Liver (tissue), 8 donors: ENCODE measurements at regions not wholly inside any gene's neighbourhood (a gene's known extent, or its start where the extent isn't known, plus 50 kb on each side); places are given as distances from the start of the nearest gene placed in this dataset.

Experiments
- DNase-seq: peaks from one replicate; pipeline ENCODE4 v3.0.0-alpha.2; 2017; ENCODE audit warnings: low spot score
- H3K27ac ChIP-seq, 2 donors: one replicate each; pipeline ENCODE4 v1.7.0; 2013; ENCODE audit warnings: inconsistent platforms in 2 of 2, low read length in 2 of 2, control low read depth in 1 of 2, low read depth in 1 of 2, mild to moderate bottlenecking in 1 of 2
- H3K27me3 ChIP-seq, 4 donors: one replicate each; pipeline versions ENCODE4 v1.6.1 to v1.7.0; 2013; ENCODE audit warnings: low read length in 3 of 4, inconsistent platforms in 1 of 4, mild to moderate bottlenecking in 1 of 4, moderate library complexity in 1 of 4; ENCODE audit not compliant: control insufficient read depth in 4 of 4, insufficient read depth in 4 of 4
- H3K36me3 ChIP-seq, 4 donors: one replicate each; pipeline versions ENCODE4 v1.6.1 to v1.7.0; 2013; ENCODE audit warnings: low read length in 3 of 4, mild to moderate bottlenecking in 3 of 4, low read depth in 1 of 4, moderate library complexity in 1 of 4; ENCODE audit not compliant: control insufficient read depth in 4 of 4, insufficient read depth in 3 of 4
- H3K4me1 ChIP-seq, 4 donors: one replicate each; pipeline versions ENCODE4 v1.6.1 to v1.7.0; 2013; ENCODE audit warnings: low read length in 3 of 4, mild to moderate bottlenecking in 3 of 4, moderate library complexity in 1 of 4; ENCODE audit not compliant: control insufficient read depth in 4 of 4, insufficient read depth in 4 of 4
- H3K4me3 ChIP-seq, 3 donors: one replicate each; pipeline versions ENCODE4 v1.6.1 to v1.7.0; 2013; ENCODE audit warnings: low read length in 3 of 3, control low read depth in 1 of 3, low read depth in 1 of 3, mild to moderate bottlenecking in 1 of 3
- H3K9ac ChIP-seq, 2 donors: one replicate each; pipeline ENCODE4 v1.7.0; 2013; ENCODE audit warnings: low read length in 2 of 2, mild to moderate bottlenecking in 2 of 2, moderate library complexity in 2 of 2, control low read depth in 1 of 2, low read depth in 1 of 2
- H3K9me3 ChIP-seq, 4 donors: one replicate each; pipeline versions ENCODE4 v1.6.1 to v1.7.0; 2013; ENCODE audit warnings: low read length in 3 of 4; ENCODE audit not compliant: control insufficient read depth in 4 of 4
- EGR1 ChIP-seq, 2 donors: IDR thresholded peaks; 2 replicates each; pipeline ENCODE4 v1.6.1; 2016 to 2018; ENCODE audit warnings: antibody characterized with exemption in 2 of 2, low read depth in 2 of 2
- FOXA1 ChIP-seq: IDR thresholded peaks from 2 replicates; pipeline ENCODE4 v1.6.1; 2016; ENCODE audit warnings: antibody characterized with exemption
- FOXA2 ChIP-seq: IDR thresholded peaks from 2 replicates; pipeline ENCODE4 v1.6.1; 2016; ENCODE audit warnings: antibody characterized with exemption
- GABPA ChIP-seq, 2 donors: IDR thresholded peaks in 1 of 2; conservative IDR thresholded peaks in 1 of 2; 2 replicates each; pipeline ENCODE4 v1.6.1; 2016; ENCODE audit warnings: antibody characterized with exemption in 2 of 2, mild to moderate bottlenecking in 1 of 2, moderate library complexity in 1 of 2
- HNF4A ChIP-seq, 2 donors: conservative IDR thresholded peaks; 2 replicates each; pipeline ENCODE4 v1.6.1; 2016; ENCODE audit warnings: antibody characterized with exemption in 2 of 2, mild to moderate bottlenecking in 2 of 2
- HNF4G ChIP-seq: IDR thresholded peaks from 2 replicates; pipeline ENCODE4 v1.6.1; 2016; ENCODE audit warnings: antibody characterized with exemption
- JUND ChIP-seq, 2 donors: IDR thresholded peaks; 2 replicates each; pipeline ENCODE4 v1.6.1; 2016; ENCODE audit warnings: antibody characterized with exemption in 2 of 2
- NR2F2 ChIP-seq: IDR thresholded peaks from 2 replicates; pipeline ENCODE4 v1.6.1; 2016; ENCODE audit warnings: antibody characterized with exemption
- RAD21 ChIP-seq, 2 donors: IDR thresholded peaks; 2 replicates each; pipeline ENCODE4 v1.6.1; 2016; ENCODE audit warnings: antibody characterized with exemption in 2 of 2, mild to moderate bottlenecking in 2 of 2
- RXRA ChIP-seq, 2 donors: IDR thresholded peaks; 2 replicates each; pipeline ENCODE4 v1.6.1; 2017 to 2018; ENCODE audit warnings: antibody characterized with exemption in 2 of 2, mild to moderate bottlenecking in 1 of 2
- SP1 ChIP-seq: IDR thresholded peaks from 2 replicates; pipeline ENCODE4 v1.6.1; 2018; ENCODE audit warnings: antibody characterized with exemption, mild to moderate bottlenecking
- TAF1 ChIP-seq: conservative IDR thresholded peaks from 2 replicates; pipeline ENCODE4 v1.6.1; 2016; ENCODE audit warnings: antibody characterized with exemption, mild to moderate bottlenecking
- YY1 ChIP-seq: IDR thresholded peaks from 2 replicates; pipeline ENCODE4 v1.6.1; 2016; ENCODE audit warnings: antibody characterized with exemption, mild to moderate bottlenecking
- WGBS: extraction: QIAGEN DNeasy Blood & Tissue Kit; methylation state at CpG from one replicate; pipeline ENCODE4 v1.1.7; 2013; 5-methylcytosine and 5-hydroxymethylcytosine counted together
- TF ChIP-seq, protein P1 (sequence below): IDR thresholded peaks from 2 replicates; pipeline ENCODE4 v1.6.1; 2016; ENCODE audit warnings: antibody characterized with exemption
- TF ChIP-seq, protein P2 (sequence below): IDR thresholded peaks from 2 replicates; pipeline ENCODE4 v1.6.1; 2016; ENCODE audit warnings: antibody characterized with exemption
- TF ChIP-seq, protein P3 (sequence below): IDR thresholded peaks from 2 replicates; pipeline ENCODE4 v1.6.1; 2016; ENCODE audit warnings: antibody characterized with exemption
- TF ChIP-seq, protein P4 (sequence below): fragments of 150-350 bp; IDR thresholded peaks from 2 replicates; pipeline ENCODE4 v1.5.1; 2017; ENCODE audit warnings: improper control_type of control experiment, low read depth, low read length; ENCODE audit not compliant: missing input control
- TF ChIP-seq, protein P5 (sequence below): IDR thresholded peaks from 2 replicates; pipeline ENCODE4 v1.6.1; 2016; ENCODE audit warnings: antibody characterized with exemption, mild to moderate bottlenecking
- donor health status: healthy.
- donor health status: healthy.
- donor health status: healthy.
- donor health status: healthy.
- donor health status: healthy.

DNA sequence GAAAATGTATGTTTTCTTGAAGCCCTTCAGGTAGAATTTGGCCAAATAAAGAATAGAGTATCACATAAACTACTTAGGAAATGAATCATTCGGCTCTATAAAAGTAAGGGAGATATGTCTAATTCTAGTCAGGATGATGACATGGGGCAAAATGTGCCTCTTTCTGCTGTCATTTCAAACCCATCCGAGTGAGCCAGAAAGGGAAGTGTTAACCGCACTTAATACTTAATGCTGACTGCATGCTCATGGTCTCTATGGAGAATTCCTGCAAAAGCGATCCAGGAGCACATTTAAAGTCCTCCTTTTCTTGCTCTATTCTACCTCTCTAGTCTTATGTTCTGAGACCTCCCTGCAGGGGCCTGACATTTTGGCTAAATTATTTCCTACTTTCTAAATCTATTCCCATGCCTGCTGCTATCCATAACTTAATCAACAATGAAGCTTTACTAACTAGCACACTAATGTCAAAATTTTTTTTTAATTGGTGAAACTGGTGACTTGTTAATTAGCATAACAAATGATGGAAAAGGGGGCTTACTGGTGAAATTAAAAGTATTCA lies 127.4 kb downstream of the CDC42EP3 start:
- Histone ChIP-seq H3K4me3 (no peak overlapping the region), H3K27ac (no peak overlapping the region), H3K4me1 (peaks cover 0 to 9% (median 4%) of the 10 kb centered on the region in 4 donors), H3K9me3 (no peaks in the 10 kb centered on the region), H3K9ac (no peak overlapping the region), H3K27me3 (no peaks in the 10 kb centered on the region), H3K36me3 (no peaks in the 10 kb centered on the region)
- DNase-seq: no peak
- WGBS: 86% methylated on average over 4 of the region's 4 CpGs
- TF ChIP-seq, protein P1, sequence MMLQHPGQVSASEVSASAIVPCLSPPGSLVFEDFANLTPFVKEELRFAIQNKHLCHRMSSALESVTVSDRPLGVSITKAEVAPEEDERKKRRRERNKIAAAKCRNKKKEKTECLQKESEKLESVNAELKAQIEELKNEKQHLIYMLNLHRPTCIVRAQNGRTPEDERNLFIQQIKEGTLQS: no peak
- TF ChIP-seq SP1: no peak
- TF ChIP-seq YY1: no peak
- no peak for TF ChIP-seq TAF1

DNA sequence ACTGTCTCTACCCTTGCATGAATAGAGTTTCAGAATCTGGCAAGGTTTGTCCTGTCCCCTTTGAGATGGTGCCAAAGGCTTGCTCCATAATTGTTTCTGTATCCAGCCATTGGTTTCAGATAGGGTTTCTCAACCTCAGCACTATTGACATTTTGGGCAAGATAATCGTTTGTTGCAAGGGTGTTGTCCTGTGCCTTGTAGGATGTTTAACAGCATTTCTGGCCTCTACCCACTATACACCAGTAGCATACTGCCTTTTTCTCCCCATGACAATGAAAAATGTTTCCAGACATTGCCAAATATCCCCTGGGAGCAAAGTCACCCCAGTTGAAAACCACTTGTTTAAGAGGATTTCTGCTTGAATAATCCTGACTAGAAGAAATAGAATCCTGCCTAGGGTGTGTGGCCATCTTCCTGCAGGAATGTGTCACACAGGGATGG lies 126.8 kb downstream of the CDC42EP3 start:
- H3K27ac ChIP-seq: no peak overlapping the region
- no peak overlapping the region for H3K4me3 ChIP-seq
- H3K4me1 ChIP-seq: peaks cover 0 to 9% (median 4%) of the 10 kb centered on the region in 4 donors
- DNase-seq: no peak
- H3K9me3 ChIP-seq: no peaks in the 10 kb centered on the region
- WGBS: 29% methylated on average over 1 of the region's 1 CpG
- peaks cover 0 to under 1% (median 0%) of the 10 kb centered on the region in 4 donors for H3K36me3 ChIP-seq
- H3K27me3 ChIP-seq: no peaks in the 10 kb centered on the region
- H3K9ac ChIP-seq: no peak overlapping the region
- peak in 1 of 2 donors; percentile 36 for TF ChIP-seq EGR1 (IDR thresholded peaks at IDR 0.05; ENCODE audit: low read depth in 2 of 2)
- TF ChIP-seq, protein P2, sequence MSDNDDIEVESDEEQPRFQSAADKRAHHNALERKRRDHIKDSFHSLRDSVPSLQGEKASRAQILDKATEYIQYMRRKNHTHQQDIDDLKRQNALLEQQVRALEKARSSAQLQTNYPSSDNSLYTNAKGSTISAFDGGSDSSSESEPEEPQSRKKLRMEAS: peak; percentile 52
- peak; percentile 91 for TF ChIP-seq FOXA2
- TF ChIP-seq RAD21 (IDR thresholded peaks at IDR 0.05): peak; percentile 27 to 39
- no peak for TF ChIP-seq SP1
- peak; percentile 27 to 63 for TF ChIP-seq HNF4A (conservative IDR thresholded peaks at IDR 0.05)
- TF ChIP-seq NR2F2: no peak
- no peak for TF ChIP-seq HNF4G
- peak in 1 of 2 donors; percentile 27 for TF ChIP-seq GABPA (IDR thresholded peaks at IDR 0.05 in 1 of 2, conservative IDR thresholded peaks at IDR 0.05 in 1 of 2)
- TF ChIP-seq RXRA (IDR thresholded peaks at IDR 0.05): peak in 1 of 2 donors; percentile 60
- peak; percentile 84 for TF ChIP-seq FOXA1
- TF ChIP-seq, protein P3, sequence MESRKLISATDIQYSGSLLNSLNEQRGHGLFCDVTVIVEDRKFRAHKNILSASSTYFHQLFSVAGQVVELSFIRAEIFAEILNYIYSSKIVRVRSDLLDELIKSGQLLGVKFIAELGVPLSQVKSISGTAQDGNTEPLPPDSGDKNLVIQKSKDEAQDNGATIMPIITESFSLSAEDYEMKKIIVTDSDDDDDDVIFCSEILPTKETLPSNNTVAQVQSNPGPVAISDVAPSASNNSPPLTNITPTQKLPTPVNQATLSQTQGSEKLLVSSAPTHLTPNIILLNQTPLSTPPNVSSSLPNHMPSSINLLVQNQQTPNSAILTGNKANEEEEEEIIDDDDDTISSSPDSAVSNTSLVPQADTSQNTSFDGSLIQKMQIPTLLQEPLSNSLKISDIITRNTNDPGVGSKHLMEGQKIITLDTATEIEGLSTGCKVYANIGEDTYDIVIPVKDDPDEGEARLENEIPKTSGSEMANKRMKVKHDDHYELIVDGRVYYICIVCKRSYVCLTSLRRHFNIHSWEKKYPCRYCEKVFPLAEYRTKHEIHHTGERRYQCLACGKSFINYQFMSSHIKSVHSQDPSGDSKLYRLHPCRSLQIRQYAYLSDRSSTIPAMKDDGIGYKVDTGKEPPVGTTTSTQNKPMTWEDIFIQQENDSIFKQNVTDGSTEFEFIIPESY: peak; percentile 21
- peak; percentile 84 for TF ChIP-seq YY1

DNA sequence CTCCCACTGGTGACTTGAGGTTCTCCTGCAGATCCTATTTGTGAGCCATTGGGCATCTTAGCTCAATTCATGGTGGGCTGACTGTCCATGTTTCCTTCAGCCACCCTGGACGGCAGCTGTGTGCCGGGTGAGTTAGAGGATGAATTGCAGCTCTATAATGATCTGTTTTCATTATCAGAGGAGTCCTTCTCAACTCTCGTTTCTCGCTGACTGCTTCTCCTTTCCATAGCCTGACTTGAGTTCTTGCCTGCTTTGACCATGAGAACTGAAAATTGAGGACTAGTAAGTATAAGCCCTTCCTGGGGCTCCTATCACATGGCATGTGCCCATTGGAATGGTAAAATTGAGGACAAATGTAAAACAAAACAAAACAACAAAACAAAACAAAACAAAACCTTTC lies 121.8 kb downstream of the CDC42EP3 start:
- 66% methylated on average over 4 of the region's 4 CpGs for WGBS
- peaks cover 0 to 2% (median 0%) of the 10 kb centered on the region in 4 donors for H3K36me3 ChIP-seq

More for the DNA sequence above, 121.8 kb downstream of the CDC42EP3 start:
- Histone ChIP-seq H3K27ac (no peak overlapping the region), H3K4me1 (peaks cover 0 to 3% (median under 1%) of the 10 kb centered on the region in 4 donors), H3K9me3 (no peaks in the 10 kb centered on the region), H3K4me3 (no peak overlapping the region), H3K9ac (no peak overlapping the region), H3K27me3 (no peaks in the 10 kb centered on the region)
- TF ChIP-seq NR2F2 (no peak), SP1 (no peak), JUND (IDR thresholded peaks at IDR 0.05) (no peak), TAF1 (no peak)
- TF ChIP-seq, protein P4, sequence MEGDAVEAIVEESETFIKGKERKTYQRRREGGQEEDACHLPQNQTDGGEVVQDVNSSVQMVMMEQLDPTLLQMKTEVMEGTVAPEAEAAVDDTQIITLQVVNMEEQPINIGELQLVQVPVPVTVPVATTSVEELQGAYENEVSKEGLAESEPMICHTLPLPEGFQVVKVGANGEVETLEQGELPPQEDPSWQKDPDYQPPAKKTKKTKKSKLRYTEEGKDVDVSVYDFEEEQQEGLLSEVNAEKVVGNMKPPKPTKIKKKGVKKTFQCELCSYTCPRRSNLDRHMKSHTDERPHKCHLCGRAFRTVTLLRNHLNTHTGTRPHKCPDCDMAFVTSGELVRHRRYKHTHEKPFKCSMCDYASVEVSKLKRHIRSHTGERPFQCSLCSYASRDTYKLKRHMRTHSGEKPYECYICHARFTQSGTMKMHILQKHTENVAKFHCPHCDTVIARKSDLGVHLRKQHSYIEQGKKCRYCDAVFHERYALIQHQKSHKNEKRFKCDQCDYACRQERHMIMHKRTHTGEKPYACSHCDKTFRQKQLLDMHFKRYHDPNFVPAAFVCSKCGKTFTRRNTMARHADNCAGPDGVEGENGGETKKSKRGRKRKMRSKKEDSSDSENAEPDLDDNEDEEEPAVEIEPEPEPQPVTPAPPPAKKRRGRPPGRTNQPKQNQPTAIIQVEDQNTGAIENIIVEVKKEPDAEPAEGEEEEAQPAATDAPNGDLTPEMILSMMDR: no peak
- TF ChIP-seq, protein P3: no peak
- TF ChIP-seq, protein P5, sequence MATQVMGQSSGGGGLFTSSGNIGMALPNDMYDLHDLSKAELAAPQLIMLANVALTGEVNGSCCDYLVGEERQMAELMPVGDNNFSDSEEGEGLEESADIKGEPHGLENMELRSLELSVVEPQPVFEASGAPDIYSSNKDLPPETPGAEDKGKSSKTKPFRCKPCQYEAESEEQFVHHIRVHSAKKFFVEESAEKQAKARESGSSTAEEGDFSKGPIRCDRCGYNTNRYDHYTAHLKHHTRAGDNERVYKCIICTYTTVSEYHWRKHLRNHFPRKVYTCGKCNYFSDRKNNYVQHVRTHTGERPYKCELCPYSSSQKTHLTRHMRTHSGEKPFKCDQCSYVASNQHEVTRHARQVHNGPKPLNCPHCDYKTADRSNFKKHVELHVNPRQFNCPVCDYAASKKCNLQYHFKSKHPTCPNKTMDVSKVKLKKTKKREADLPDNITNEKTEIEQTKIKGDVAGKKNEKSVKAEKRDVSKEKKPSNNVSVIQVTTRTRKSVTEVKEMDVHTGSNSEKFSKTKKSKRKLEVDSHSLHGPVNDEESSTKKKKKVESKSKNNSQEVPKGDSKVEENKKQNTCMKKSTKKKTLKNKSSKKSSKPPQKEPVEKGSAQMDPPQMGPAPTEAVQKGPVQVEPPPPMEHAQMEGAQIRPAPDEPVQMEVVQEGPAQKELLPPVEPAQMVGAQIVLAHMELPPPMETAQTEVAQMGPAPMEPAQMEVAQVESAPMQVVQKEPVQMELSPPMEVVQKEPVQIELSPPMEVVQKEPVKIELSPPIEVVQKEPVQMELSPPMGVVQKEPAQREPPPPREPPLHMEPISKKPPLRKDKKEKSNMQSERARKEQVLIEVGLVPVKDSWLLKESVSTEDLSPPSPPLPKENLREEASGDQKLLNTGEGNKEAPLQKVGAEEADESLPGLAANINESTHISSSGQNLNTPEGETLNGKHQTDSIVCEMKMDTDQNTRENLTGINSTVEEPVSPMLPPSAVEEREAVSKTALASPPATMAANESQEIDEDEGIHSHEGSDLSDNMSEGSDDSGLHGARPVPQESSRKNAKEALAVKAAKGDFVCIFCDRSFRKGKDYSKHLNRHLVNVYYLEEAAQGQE: no peak
- TF ChIP-seq, protein P2: no peak
- DNase-seq: no peak
